H9 (cell line): ENCODE measurements at regions not wholly inside any gene's neighbourhood (a gene's known extent, or its start where the extent isn't known, plus 50 kb on each side); places are given as distances from the start of the nearest gene placed in this dataset.

Experiments
- DNase-seq: peaks from one replicate; pipeline ENCODE4 v3.0.0-alpha.2; 2017
- H2AFZ ChIP-seq: one replicate; pipeline ENCODE4 v1.6.1; 2013; ENCODE audit warnings: mild to moderate bottlenecking, low read length, control low read depth, moderate library complexity
- H2AK5ac ChIP-seq: 2 replicates; pipeline ENCODE4 v1.6.1; 2013; ENCODE audit warnings: low read length, control low read depth, mixed read lengths; ENCODE audit not compliant: insufficient read length
- H2BK120ac ChIP-seq: one replicate; pipeline ENCODE4 v1.6.1; 2013; ENCODE audit warnings: low read depth, mild to moderate bottlenecking, low read length, control low read depth, inconsistent platforms; ENCODE audit not compliant: poor library complexity, severe bottlenecking
- H2BK12ac ChIP-seq: 2 replicates; pipeline ENCODE4 v1.6.1; 2013; ENCODE audit warnings: low read length, control low read depth, mixed read lengths, low read depth; ENCODE audit not compliant: insufficient read length
- H2BK15ac ChIP-seq: 2 replicates; pipeline ENCODE4 v1.6.1; 2013; ENCODE audit warnings: low read depth, low read length, control low read depth
- H2BK20ac ChIP-seq: one replicate; pipeline ENCODE4 v1.6.1; 2013; ENCODE audit warnings: low read depth, mild to moderate bottlenecking, low read length, control low read depth, inconsistent platforms; ENCODE audit not compliant: poor library complexity, severe bottlenecking
- H2BK5ac ChIP-seq: 2 replicates; pipeline ENCODE4 v1.6.1; 2013; ENCODE audit warnings: low read length, control low read depth, mixed read lengths; ENCODE audit not compliant: insufficient read length
- H3K14ac ChIP-seq: 2 replicates; pipeline ENCODE4 v1.6.1; 2013; ENCODE audit warnings: low read length, control low read depth; ENCODE audit not compliant: insufficient read depth
- H3K18ac ChIP-seq: 2 replicates; pipeline ENCODE4 v1.6.1; 2013; ENCODE audit warnings: low read depth, mild to moderate bottlenecking, mixed read lengths, low read length, control low read depth; ENCODE audit not compliant: insufficient read length
- H3K23ac ChIP-seq: 2 replicates; pipeline ENCODE4 v1.6.1; 2013; ENCODE audit warnings: low read length, control low read depth, mixed read lengths, low read depth; ENCODE audit not compliant: insufficient read length
- H3K23me2 ChIP-seq: 2 replicates; pipeline ENCODE4 v1.6.1; 2013; ENCODE audit warnings: low read depth, mild to moderate bottlenecking, mixed read lengths, low read length, control low read depth; ENCODE audit not compliant: insufficient read length, poor library complexity, severe bottlenecking
- H3K27ac ChIP-seq: 2 replicates; pipeline ENCODE4 v1.5.1; 2013; ENCODE audit warnings: low read length, control low read depth, mixed read lengths, low read depth; ENCODE audit not compliant: insufficient read length
- H3K27me3 ChIP-seq: 2 replicates; pipeline ENCODE4 v1.6.1; 2013; ENCODE audit warnings: low read length, control low read depth, inconsistent platforms; ENCODE audit not compliant: insufficient read depth
- H3K4ac ChIP-seq: 2 replicates; pipeline ENCODE4 v1.6.1; 2013; ENCODE audit warnings: low read depth, mild to moderate bottlenecking, control low read depth, inconsistent platforms, low read length, moderate library complexity
- H3K4me1 ChIP-seq: 2 replicates; pipeline ENCODE4 v1.6.1; 2013; ENCODE audit warnings: low read length, control low read depth, inconsistent platforms; ENCODE audit not compliant: insufficient read depth
- H3K4me2 ChIP-seq: 2 replicates; pipeline ENCODE4 v1.6.1; 2013; ENCODE audit warnings: low read length, control low read depth, mixed read lengths; ENCODE audit not compliant: insufficient read length, insufficient read depth
- H3K56ac ChIP-seq: 2 replicates; pipeline ENCODE4 v1.6.1; 2013; ENCODE audit warnings: low read depth, mild to moderate bottlenecking, mixed read lengths, low read length, control low read depth; ENCODE audit not compliant: insufficient read length
- H3K79me1 ChIP-seq: 2 replicates; pipeline ENCODE4 v1.6.1; 2013; ENCODE audit warnings: low read depth, mild to moderate bottlenecking, moderate library complexity, low read length, control low read depth, inconsistent platforms; ENCODE audit not compliant: insufficient read depth, poor library complexity, severe bottlenecking
- H3K79me2 ChIP-seq: 2 replicates; pipeline ENCODE4 v1.6.1; 2013; ENCODE audit warnings: low read length, control low read depth, inconsistent platforms; ENCODE audit not compliant: insufficient read depth
- H3K9ac ChIP-seq: 2 replicates; pipeline ENCODE4 v1.6.1; 2013; ENCODE audit warnings: low read length, control low read depth, mixed read lengths; ENCODE audit not compliant: insufficient read length; ENCODE audit errors: extremely low read depth
- H3K9me3 ChIP-seq: one replicate; pipeline ENCODE4 v1.6.1; 2013; ENCODE audit warnings: low read depth, low read length, inconsistent platforms; ENCODE audit not compliant: control insufficient read depth
- H3T11ph ChIP-seq: one replicate; pipeline ENCODE4 v1.6.1; 2013; ENCODE audit warnings: mild to moderate bottlenecking, low read length, control low read depth, inconsistent platforms
- H4K20me1 ChIP-seq: one replicate; pipeline ENCODE4 v1.6.1; 2013; ENCODE audit not compliant: control insufficient read depth, insufficient read length, insufficient read depth
- H4K5ac ChIP-seq: 2 replicates; pipeline ENCODE4 v1.6.1; 2013; ENCODE audit warnings: low read depth, mild to moderate bottlenecking, mixed read lengths, low read length, control low read depth; ENCODE audit not compliant: insufficient read length
- H4K8ac ChIP-seq: replicated peaks from 2 replicates; pipeline ENCODE4 v1.6.1; 2013; ENCODE audit warnings: low read length, control low read depth, mixed read lengths, low read depth; ENCODE audit not compliant: insufficient read length
- H4K91ac ChIP-seq: 2 replicates; pipeline ENCODE4 v1.6.1; 2013; ENCODE audit warnings: low read depth, mild to moderate bottlenecking, moderate library complexity, mixed read lengths, low read length, control low read depth; ENCODE audit not compliant: insufficient read length
- H3K27ac Mint-ChIP-seq, 3 experiments: 2 replicates in 2 of 3; 3 replicates in 1 of 3; pipeline ENCODE4 v1.8.0; 2020 to 2021; ENCODE audit warnings: mixed read lengths in 3 of 3, mild to moderate bottlenecking in 1 of 3, moderate library complexity in 1 of 3
- H3K27me3 Mint-ChIP-seq: 2 replicates; pipeline ENCODE4 v1.8.0; 2021; ENCODE audit warnings: low read depth, mild to moderate bottlenecking, moderate library complexity, mixed read lengths
- H3K36me3 Mint-ChIP-seq, 3 experiments: 2 replicates in 2 of 3; 3 replicates in 1 of 3; pipeline ENCODE4 v1.8.0; 2020 to 2021; ENCODE audit warnings: low read depth in 3 of 3, mixed read lengths in 3 of 3; ENCODE audit not compliant: insufficient read depth in 1 of 3
- H3K4me1 Mint-ChIP-seq, 2 experiments: 2 replicates each; pipeline ENCODE4 v1.8.0; 2020; ENCODE audit warnings: mixed read lengths in 2 of 2
- H3K4me3 Mint-ChIP-seq, 2 experiments: 2 replicates in 1 of 2; 3 replicates in 1 of 2; pipeline ENCODE4 v1.8.0; 2020 to 2021; ENCODE audit warnings: mild to moderate bottlenecking in 2 of 2, mixed read lengths in 2 of 2, moderate library complexity in 1 of 2
- H3K9me3 Mint-ChIP-seq, 2 experiments: 2 replicates in 1 of 2; 3 replicates in 1 of 2; pipeline ENCODE4 v1.8.0; 2020; ENCODE audit warnings: mild to moderate bottlenecking in 2 of 2, mixed read lengths in 2 of 2, moderate library complexity in 1 of 2
- CTCF ChIP-seq: fragments of 200-600 bp; sonication (generic); conservative IDR thresholded peaks from 3 replicates; pipeline ENCODE4 v1.8.0; 2021; ENCODE audit warnings: antibody characterized with exemption, mild to moderate bottlenecking
- WGBS: extraction: QIAGEN DNeasy Blood & Tissue Kit; methylation state at CpG from one replicate; pipeline ENCODE4 v1.1.7; 2013; ENCODE audit warnings: missing lambda C conversion rate, low lambda C conversion rate, mixed read lengths; ENCODE audit not compliant: insufficient read length; ENCODE audit errors: extremely low coverage; 5-methylcytosine and 5-hydroxymethylcytosine counted together

GRCh38 chr3:5466065-5466464 lies 278.6 kb downstream of the EDEM1 start:
- Mint-ChIP-seq H3K27me3 (no peaks in the 10 kb centered on the region), H3K36me3 (no peaks in the 10 kb centered on the region), H3K4me1 (peaks cover 12 to 13% of the 10 kb centered on the region in 2 experiments), H3K27ac (no peak overlapping the region), H3K4me3 (no peak overlapping the region), H3K9me3 (no peaks in the 10 kb centered on the region)
- Histone ChIP-seq H3K79me2 (no peaks in the 10 kb centered on the region), H2BK12ac (no peak overlapping the region), H3T11ph (no peak overlapping the region), H3K56ac (no peak overlapping the region), H2AFZ (no peak overlapping the region), H2BK120ac (no peak overlapping the region), H2BK20ac (no peak overlapping the region), H4K8ac (no peak overlapping the region), H3K4ac (no peak overlapping the region), H2AK5ac (no peak overlapping the region), H3K23me2 (no peaks in the 10 kb centered on the region), H2BK15ac (no peak overlapping the region), H3K4me1 (peaks cover 4% of the 10 kb centered on the region), H3K23ac (no peak overlapping the region), H2BK5ac (no peak overlapping the region), H3K14ac (no peak overlapping the region), H3K9ac (no peak overlapping the region), H3K79me1 (no peaks in the 10 kb centered on the region), H3K4me2 (no peak overlapping the region), H4K91ac (no peak overlapping the region), H3K27ac (no peak overlapping the region), H3K27me3 (no peaks in the 10 kb centered on the region), H3K9me3 (no peaks in the 10 kb centered on the region), H4K5ac (no peak overlapping the region), H4K20me1 (no peaks in the 10 kb centered on the region), H3K18ac (no peak overlapping the region)
- TF ChIP-seq CTCF: no peak
- WGBS: no CpG with 5 or more reads among the region's 3 CpGs
- no peak for DNase-seq
